ENCODE measurements at regions not wholly inside any gene's neighbourhood (a gene's known extent, or its start where the extent isn't known, plus 50 kb on each side); places are given as distances from the start of the nearest gene placed in this dataset.
A peak's percentile ranks its signal among the peaks of the same experiment; 100 is the strongest.

DNA sequence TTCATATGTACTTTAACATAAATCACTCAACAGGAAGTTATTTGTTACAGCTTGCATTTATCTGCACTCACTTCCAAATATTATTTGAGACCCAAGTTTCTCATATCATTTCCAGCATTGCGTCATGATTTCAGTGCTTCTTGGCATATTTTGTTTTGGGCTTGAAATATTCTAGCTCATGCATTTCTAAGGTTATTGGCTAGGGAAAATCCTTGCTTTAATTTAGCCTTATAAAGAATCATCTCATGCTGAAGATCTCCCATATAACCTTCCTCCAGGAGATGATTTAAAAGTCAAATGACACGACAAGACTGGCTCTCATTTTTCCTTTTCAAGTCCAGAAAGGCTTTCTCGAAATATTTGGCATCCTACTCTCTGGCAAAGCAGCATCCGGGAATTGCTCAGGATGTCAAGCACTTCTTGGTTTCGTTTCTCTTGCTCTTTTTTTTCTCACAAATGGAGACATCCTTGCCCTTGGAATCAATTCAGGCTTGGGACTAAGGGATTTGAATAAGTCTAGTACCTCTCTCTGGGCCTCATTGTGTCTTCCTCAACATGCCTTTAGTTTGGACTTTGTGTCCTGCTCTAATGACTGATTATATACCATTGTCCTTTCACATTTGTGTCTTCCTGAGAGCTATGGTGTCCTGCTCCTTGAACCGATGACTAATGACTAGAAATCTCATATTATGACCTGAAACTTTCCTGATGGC lies 295.0 kb downstream of the RMST start:
- H3K27ac ChIP-seq (ENCODE audit: low read depth in 1 of 2, low read length in 1 of 2), result peak overlapping the region; percentile 11 to 53
- peak; percentile 47 for ATAC-seq (ENCODE audit: insufficient read depth, low FRiP score)
- DNase-seq, result peak; percentile 27 to 90 (median 82)
- H3K4me3 ChIP-seq, result no peak overlapping the region
- H3K9me3 ChIP-seq (ENCODE audit: control insufficient read depth in 4 of 4, insufficient read depth in 3 of 4, low read length in 3 of 4), result no peaks in the 10 kb centered on the region
- H3K4me1 ChIP-seq (ENCODE audit: control insufficient read depth in 5 of 5, insufficient read depth in 5 of 5, low read length in 5 of 5), result peaks cover 0 to 16% (median 3%) of the 10 kb centered on the region in 5 donors
- TF ChIP-seq CTCF (IDR thresholded peaks at IDR 0.05; ENCODE audit: control extremely low read depth, extremely low read depth), result no peak
- H3K27me3 ChIP-seq (ENCODE audit: control insufficient read depth in 3 of 3, insufficient read depth in 3 of 3, low read length in 2 of 3), result no peaks in the 10 kb centered on the region
- 32 to 60% methylated on average over 6 of the region's 6 CpGs for WGBS, 2 donors
- H3K9ac ChIP-seq (ENCODE audit: insufficient read depth in 1 of 2, low read length in 2 of 2), result peak overlapping the region in 1 of 2 donors; percentile 40
- no peaks in the 10 kb centered on the region for H3K36me3 ChIP-seq (ENCODE audit: control insufficient read depth in 4 of 4, insufficient read depth in 4 of 4, low read length in 4 of 4)

DNA sequence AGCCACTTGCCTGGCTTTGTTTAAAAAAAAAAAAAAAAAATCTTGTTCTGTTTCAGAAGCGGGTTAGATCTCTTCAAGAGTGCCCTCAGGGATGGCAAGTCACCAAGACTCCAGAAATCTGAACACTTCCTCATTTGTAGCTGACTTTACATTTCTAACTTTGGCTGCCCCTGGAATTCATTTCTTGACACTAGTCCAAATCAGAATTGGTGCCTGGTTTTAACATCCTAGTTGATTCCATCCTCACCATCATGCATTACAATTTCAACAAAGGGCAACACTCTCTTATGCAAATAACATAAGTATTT lies 295.5 kb downstream of the RMST start:
- ATAC-seq (ENCODE audit: insufficient read depth, low FRiP score) (peak; percentile 22), DNase-seq (peak in 1 of 3 donors; percentile 26)
- Histone ChIP-seq H3K27me3 (ENCODE audit: control insufficient read depth in 3 of 3, insufficient read depth in 3 of 3, low read length in 2 of 3) (no peaks in the 10 kb centered on the region), H3K27ac (ENCODE audit: low read depth in 1 of 2, low read length in 1 of 2) (peak overlapping the region in 1 of 2 donors; percentile 53), H3K4me1 (ENCODE audit: control insufficient read depth in 5 of 5, insufficient read depth in 5 of 5, low read length in 5 of 5) (peaks cover 0 to 16% (median 3%) of the 10 kb centered on the region in 5 donors), H3K9me3 (ENCODE audit: control insufficient read depth in 4 of 4, insufficient read depth in 3 of 4, low read length in 3 of 4) (no peaks in the 10 kb centered on the region), H3K36me3 (ENCODE audit: control insufficient read depth in 4 of 4, insufficient read depth in 4 of 4, low read length in 4 of 4) (no peaks in the 10 kb centered on the region), H3K9ac (ENCODE audit: insufficient read depth in 1 of 2, low read length in 2 of 2) (no peak overlapping the region), H3K4me3 (no peak overlapping the region)
- 44 to 69% methylated on average over 1 of the region's 1 CpG for WGBS, 2 donors
- TF ChIP-seq CTCF (IDR thresholded peaks at IDR 0.05; ENCODE audit: control extremely low read depth, extremely low read depth), result no peak

DNA sequence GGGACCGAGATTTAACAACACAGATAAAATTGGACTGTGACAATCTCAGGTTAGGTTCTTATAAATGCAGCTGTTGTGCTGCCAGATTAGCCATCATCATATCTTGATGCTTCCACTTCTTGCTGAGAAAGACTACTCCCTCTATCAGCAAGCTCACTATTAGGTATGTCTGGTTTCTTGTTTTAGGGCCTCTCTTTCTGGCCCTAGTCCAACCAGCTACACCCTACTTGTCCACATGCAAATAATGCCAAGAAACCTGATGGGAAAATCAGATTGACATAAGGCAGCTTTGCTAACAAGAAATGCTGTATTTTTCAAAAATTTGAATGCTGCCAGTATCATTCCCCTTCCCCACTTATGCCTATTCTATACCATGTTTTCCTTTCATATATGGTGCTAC lies 296.0 kb downstream of the RMST start:
- H3K27ac ChIP-seq (ENCODE audit: low read depth in 1 of 2, low read length in 1 of 2), result peak overlapping the region in 1 of 2 donors; percentile 53
- no peak overlapping the region for H3K4me3 ChIP-seq
- DNase-seq (no peak), ATAC-seq (ENCODE audit: insufficient read depth, low FRiP score) (no peak)
- H3K9ac ChIP-seq (ENCODE audit: insufficient read depth in 1 of 2, low read length in 2 of 2), result no peak overlapping the region
- WGBS, 2 donors, result 78 to 85% methylated on average over 1 of the region's 1 CpG
- TF ChIP-seq CTCF (IDR thresholded peaks at IDR 0.05; ENCODE audit: control extremely low read depth, extremely low read depth), result no peak
- H3K36me3 ChIP-seq (ENCODE audit: control insufficient read depth in 4 of 4, insufficient read depth in 4 of 4, low read length in 4 of 4), result no peaks in the 10 kb centered on the region
- peaks cover 0 to 16% (median 3%) of the 10 kb centered on the region in 5 donors for H3K4me1 ChIP-seq (ENCODE audit: control insufficient read depth in 5 of 5, insufficient read depth in 5 of 5, low read length in 5 of 5)
- no peaks in the 10 kb centered on the region for H3K27me3 ChIP-seq (ENCODE audit: control insufficient read depth in 3 of 3, insufficient read depth in 3 of 3, low read length in 2 of 3)
- no peaks in the 10 kb centered on the region for H3K9me3 ChIP-seq (ENCODE audit: control insufficient read depth in 4 of 4, insufficient read depth in 3 of 4, low read length in 3 of 4)

DNA sequence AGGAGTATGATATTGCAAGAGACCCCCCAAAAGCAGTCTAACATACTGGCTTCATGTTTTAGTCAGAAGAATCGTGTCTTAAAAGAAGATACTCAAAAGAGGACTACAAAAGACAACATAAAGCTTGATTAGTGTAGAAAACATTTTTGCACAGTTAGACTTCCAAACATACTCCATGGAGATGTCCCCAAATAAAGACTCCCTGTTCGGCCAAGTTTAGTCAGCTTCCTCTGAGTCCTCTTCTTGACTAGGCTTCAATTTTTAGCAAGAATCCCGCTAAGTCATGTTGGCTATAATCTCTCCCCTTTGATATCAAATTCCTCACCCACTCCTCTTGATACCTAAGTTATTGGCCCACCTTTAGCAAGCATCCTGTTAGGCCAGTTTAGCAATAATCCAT lies 298.0 kb downstream of the RMST start:
- Histone ChIP-seq H3K27me3 (ENCODE audit: control insufficient read depth in 3 of 3, insufficient read depth in 3 of 3, low read length in 2 of 3) (no peaks in the 10 kb centered on the region), H3K4me3 (no peak overlapping the region), H3K27ac (ENCODE audit: low read depth in 1 of 2, low read length in 1 of 2) (peak overlapping the region in 1 of 2 donors; percentile 33), H3K36me3 (ENCODE audit: control insufficient read depth in 4 of 4, insufficient read depth in 4 of 4, low read length in 4 of 4) (no peaks in the 10 kb centered on the region), H3K9ac (ENCODE audit: insufficient read depth in 1 of 2, low read length in 2 of 2) (no peak overlapping the region), H3K9me3 (ENCODE audit: control insufficient read depth in 4 of 4, insufficient read depth in 3 of 4, low read length in 3 of 4) (peaks cover 0 to 4% (median 0%) of the 10 kb centered on the region in 4 donors), H3K4me1 (ENCODE audit: control insufficient read depth in 5 of 5, insufficient read depth in 5 of 5, low read length in 5 of 5) (peaks cover 0 to 16% (median 3%) of the 10 kb centered on the region in 5 donors)
- TF ChIP-seq CTCF (IDR thresholded peaks at IDR 0.05; ENCODE audit: control extremely low read depth, extremely low read depth), result no peak
- no peak for DNase-seq
- ATAC-seq (ENCODE audit: insufficient read depth, low FRiP score), result no peak
- WGBS, 2 donors, result 80 to 89% methylated on average over 3 of the region's 3 CpGs
